HG02840 (cell line): ENCODE measurements at regions not wholly inside any gene's neighbourhood (a gene's known extent, or its start where the extent isn't known, plus 50 kb on each side); places are given as distances from the start of the nearest gene placed in this dataset.

ENCODE experiments used
- ATAC-seq: cut with Tn5 transposase; IDR thresholded peaks from one replicate; pipeline ENCODE4 v1.9.1; 2021; ENCODE audit warnings: mild to moderate bottlenecking, moderate library complexity, moderate number of reproducible peaks; ENCODE audit not compliant: unreplicated experiment, low FRiP score

DNA sequence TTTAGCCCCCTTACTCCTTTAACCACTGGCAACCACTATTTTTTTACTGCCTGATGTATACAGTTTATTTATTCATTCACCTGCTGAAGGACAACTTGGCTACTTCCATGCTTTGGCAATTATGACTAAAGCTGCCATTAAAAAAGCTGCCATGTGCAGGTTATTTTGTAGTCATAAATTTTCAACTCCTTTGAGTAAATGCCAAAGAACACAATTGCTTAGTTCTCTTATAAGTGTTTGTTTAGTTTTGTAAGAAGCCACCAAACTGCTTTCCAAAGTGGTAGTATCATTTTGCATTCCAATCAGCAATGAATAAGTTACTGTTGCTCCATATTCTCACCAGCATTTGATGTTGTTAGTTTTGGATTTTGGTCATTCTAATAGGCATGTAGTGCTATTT, 1831.8 kb downstream of the PCDH7 start:
- no peak for ATAC-seq

DNA sequence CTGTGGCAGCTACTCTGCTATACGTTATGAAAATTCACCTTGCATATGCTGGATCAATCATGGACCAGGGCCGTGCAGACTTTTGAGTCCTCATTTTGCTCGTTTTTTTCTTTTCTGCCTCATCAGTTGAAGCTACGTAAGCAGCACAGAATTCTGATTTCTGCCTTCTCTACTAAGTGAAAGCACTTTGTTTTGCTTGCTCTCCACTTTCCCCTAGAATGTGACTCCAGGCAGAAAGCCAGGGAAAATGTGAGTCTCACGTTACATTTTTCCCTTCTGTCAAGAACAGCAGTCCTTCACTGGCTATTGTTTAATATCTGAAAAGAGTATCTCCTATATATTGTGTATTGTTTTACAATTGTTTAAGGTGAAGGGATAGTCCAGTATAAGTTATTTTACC, 1840.1 kb downstream of the PCDH7 start:
- no peak for ATAC-seq

DNA sequence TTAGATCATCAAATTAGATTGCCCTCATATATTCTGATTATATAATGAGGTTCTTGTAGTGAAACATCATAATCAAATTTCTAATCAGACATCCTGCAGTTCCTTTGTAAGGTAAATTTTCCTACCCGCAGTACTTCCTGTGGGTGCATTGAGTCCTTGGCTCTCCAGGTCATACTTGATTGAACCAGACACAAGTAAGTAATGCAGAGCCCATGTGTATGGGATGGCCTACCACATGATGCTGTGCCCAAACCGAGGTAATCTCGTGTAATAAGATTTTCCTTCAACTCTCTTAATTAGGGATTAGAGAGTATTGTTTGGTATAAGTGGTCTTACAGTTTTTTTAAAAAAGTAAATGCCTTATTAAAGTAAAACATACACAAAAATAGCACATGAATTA, 1841.8 kb downstream of the PCDH7 start:
- no peak for ATAC-seq

DNA sequence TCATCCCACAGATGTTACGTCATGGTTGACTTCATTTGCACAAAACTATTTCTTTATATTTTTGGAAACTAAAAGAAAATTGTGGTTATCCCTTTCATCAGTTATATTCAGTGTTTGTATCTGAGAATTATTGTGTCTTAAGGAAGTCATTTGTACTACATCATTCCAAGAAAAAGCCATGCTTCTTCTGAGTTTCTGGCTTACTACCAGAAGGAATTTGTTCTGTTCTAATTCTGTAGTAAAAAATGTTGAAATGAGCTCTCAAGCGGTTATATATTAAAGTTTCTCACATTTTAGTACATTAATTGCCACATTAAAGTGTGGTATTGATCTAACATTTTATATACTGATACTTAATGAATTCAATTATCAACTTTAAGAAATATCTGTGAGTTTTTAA, 1844.5 kb downstream of the PCDH7 start:
- no peak for ATAC-seq

DNA sequence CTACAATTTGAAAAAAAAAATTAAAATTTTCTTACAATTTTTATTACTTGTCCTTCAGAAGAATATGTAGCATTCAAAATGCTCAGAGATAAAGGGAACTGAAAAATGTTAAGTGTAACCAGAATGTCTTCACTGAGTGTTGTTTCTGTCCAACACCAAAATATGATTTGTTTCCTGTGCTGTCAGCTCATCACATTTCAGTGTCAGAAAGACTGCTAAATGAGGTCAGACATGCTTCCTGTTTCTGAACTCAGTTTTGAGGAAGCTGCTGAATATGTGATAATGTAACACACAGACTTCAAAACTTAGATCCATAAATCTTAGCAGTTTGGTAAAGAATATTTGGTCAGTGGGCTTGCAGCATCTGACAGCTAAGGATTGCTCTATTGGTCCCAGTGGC, 1849.7 kb downstream of the PCDH7 start:
- ATAC-seq, result no peak

DNA sequence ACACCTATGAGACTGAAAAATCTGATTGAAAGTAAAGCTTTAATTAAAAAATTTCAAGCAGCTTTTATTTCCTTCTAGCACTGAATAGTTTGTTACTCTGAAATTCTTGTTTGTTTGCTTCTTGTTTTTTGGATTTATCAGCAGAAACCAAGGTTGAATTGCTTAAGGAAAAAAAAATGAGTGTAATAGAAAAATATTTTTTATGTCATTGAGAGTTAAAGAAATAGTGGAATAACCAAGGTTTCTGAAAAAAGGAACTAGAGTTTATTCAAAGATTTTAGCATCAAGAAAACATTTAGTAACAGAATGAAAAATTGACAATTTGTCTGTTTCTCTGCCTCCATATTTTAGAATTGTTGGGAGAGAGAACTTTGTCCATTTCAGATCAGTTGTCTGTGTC, 1852.2 kb downstream of the PCDH7 start:
- ATAC-seq, result no peak

DNA sequence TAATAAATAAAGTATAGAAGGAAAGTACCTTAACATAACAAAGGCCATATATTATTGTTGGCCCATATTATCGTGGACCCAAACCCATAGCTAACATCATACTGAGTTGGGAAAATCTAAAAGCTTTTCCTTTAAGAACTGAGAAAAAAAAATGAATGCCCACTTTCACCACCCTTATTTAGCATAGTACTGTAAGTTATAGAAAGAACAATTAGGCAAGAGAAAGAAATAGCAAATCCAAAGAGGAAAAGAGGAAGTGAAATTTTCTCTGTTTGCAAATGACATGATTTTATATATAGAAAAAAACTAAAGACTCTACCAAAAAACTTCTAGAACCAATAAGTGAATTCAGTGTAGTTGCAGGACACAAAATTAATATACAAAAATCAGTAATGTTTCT, 1854.6 kb downstream of the PCDH7 start:
- no peak for ATAC-seq

DNA sequence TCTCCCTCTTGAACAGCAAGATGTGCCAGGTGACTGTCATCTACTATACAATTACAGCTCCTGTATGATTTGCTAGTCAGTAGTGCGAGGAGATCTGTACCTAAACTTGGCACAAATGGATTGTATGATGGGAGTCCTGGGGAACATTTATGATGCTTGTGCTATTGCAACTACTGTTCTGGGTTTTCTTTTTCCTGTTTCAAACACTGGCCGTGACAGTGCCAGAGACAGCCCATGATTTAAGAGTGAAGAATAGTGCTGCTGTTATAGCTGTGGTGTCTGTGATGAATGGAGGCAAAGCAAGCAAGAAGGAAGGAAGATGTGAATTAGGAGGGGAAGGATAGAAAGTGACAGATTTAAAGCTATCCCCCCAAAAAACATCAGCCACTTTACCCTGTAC, 1868.9 kb downstream of the PCDH7 start:
- ATAC-seq, result no peak

DNA sequence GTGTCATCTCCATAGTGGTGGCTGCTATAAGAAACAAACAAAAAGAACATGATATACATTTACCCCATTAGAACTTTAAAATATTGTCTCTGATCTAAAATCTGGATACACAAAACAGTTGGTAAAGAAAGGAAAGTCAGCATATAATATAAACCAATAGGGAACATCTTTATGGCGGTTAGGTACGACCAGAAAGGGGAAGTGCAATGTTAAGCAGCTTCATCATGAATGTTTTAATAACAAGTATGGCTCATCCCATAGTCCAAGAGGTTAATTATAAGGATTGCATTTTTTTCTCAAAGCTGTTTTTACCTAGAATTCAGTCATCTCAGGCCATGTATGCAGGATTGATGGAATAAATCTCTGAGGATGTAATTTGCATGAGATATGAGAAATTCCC, 1869.7 kb downstream of the PCDH7 start:
- ATAC-seq, result no peak

DNA sequence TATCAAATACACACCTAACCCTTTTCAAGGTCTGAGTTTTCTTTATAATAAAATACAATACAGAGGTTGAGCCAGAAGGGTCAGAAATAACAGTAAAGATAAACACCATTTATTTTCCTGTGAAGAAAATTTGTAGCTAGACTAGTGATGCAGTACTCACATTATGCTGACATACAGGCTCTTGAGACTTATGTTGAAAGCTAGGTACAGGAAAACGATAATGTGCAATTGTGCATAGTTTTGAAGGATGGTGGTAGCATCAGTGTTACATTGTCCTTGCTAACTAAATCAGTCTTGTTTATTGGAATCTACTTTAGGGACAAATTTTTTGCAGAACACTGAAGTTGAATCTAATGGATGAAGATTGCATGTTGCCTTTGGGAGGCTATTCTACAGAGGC, 1877.2 kb downstream of the PCDH7 start:
- no peak for ATAC-seq

DNA sequence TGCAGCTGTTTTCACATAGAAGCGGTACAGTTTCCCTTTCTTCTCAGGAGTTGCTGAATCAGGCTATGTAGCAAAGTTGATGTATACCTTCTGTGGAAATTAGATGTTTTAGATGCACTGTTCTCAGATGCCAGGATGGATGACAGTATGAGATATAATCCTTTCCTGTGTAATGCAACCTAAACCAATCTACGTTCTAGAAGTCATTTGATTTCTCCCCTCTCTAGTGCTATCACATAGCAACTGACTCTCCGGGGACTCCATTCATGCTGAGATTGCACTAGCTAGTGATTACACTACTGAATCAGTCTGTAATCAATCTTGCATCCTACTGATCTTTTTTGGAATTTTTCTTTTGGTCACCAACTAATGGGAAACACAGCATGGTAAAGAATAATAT, 1881.7 kb downstream of the PCDH7 start:
- no peak for ATAC-seq

DNA sequence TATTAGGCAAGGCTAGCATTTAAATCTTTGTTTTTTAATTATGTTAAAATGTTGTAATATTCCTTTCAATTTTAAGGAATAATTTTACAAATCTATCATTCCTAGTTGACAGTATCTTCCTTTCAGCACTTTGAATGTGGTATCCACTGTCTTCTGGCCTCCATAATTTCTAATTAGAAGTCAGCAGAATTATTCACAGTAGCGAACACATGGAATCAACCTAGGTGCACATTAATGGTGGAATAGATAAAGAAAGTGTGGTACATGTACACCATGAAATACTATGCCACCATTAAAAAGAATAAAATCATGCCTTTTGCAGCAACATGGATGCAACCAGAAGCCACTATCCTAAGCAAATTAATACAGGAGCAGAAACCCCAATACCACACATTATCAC, 1887.8 kb downstream of the PCDH7 start:
- no peak for ATAC-seq

DNA sequence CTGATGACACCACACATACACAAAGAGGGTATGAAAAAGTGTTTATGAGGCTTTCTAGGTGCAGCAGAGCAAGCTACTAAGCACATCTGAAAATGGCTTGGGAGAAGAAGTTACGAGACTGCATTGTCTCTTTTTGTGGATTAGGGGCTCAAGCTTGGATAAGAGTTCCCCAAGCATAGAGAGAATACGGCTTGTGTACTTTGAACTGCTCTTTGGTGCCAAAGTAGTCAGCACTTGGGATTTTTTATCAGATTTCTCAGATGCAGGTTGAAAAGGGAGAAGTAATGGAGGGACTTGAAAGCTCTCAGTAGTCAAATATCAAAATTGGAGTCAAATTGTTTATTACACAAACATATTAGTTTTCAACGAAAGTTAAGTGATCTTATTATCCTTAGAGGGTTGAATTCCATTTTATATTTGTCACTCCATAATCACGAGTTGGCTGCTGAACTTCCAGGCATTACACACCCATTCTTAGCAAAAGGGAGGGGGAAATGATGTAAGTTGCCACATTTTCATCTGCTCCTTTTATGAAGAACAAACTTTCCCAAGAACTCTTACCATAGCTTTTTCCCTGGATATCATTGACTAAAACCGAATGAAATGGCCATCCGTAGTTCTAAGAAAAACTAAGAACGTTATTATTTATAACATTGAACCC, 1904.9 kb downstream of the PCDH7 start:
- ATAC-seq, result no peak

DNA sequence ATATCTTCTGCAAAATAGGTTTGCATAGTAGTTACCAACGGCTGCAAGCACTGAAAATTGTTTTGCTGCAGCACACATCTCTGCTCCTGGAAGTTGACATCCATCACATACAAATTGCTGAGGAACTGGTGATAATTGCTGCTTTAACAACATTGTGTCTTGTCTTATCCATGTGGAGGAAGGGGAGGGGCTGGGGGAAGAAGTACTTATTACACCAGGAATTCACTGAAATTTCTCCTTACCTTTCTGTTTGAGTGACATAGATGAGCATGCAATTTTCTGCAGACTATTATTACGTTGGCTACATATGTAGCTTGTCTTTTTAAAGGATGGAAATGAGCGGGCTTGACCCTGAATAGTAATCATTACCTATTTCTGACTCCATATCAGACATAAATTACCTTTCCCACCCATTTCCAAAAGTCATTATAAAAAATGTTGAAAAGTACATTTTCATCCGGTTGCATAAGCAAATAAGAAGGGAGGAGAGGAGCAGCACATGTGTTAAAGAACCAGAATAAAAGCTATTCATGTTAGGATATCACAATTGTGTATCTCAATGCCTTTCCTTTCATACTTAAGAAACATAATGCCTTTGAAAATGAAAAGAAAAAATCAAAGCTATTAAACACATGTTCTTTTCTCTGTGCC, 1905.6 kb downstream of the PCDH7 start:
- no peak for ATAC-seq

DNA sequence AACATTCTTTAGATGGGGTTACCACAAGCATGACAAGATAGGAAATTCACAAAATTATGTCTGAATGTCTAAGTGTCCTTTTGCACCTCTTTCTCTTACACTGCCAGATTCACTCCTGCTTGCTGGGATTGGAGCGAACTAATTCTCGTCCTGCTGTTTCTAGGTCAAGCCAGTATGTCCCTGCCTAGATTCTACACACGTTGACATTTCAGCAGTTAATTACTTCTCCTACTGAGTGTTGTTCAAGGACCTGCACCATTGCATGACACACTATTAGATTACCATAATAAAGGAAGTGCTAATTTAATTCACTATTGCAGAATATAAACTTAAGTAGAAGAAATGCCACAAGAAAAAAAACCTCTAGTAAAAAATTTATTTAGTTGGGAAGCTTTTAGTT, 1911.7 kb downstream of the PCDH7 start:
- no peak for ATAC-seq

DNA sequence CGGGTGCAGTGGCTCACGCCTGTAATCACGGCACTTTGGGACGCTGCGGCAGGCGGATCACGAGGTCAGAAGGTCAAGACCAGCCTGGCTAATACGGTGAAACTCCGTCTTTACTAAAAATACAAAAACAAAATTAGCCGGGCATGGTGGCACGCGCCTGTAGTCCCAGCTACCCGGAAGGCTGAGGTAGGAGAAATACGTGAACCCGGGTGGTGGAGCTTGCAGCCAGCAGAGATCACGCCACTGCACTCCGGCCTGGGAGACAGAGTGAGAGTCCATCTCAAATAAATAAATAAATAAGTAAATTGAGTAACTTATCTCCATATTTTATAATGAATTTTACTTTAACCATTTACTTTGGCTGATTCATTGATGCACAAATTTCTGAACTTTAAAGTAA, 1913.3 kb downstream of the PCDH7 start:
- no peak for ATAC-seq

DNA sequence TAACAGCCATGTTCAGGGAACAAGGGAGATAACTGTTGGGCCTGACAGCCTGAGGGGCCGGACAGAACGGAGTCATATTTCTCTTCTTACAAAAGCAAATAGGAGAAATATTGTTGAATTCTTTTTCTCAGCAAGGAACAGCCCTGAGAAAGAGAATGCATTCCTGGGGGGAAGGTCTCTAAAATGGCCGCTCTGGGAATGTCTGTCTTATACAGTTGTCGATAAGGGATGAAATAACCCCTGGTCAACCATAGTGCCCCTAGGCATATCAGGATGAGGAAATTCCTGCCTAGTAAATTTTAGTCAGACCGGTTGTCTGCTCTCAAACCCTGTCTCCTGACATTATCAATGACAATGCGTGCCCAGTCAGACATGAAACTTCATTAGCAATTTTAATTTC, 1925.5 kb downstream of the PCDH7 start:
- ATAC-seq, result no peak

DNA sequence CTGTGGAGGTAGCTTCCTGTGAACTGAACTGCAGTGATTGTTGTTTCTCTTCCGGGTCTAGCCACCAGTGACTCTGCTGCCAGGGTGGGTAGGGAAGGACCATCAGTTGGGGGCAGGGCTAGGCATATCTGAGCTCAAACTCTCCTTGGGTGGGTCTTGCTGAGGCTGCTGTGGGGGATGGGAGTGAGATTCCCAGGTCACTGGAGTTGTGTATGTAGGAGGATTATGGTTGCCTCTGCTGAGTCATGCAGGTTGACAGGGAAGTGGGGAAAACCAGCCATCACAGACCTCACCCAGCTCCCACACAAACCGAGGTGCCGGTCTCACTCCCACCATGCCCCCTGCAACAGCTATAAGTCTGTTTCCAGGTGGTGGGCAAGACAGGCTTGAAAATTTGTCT, 1937.8 kb downstream of the PCDH7 start:
- ATAC-seq, result no peak

DNA sequence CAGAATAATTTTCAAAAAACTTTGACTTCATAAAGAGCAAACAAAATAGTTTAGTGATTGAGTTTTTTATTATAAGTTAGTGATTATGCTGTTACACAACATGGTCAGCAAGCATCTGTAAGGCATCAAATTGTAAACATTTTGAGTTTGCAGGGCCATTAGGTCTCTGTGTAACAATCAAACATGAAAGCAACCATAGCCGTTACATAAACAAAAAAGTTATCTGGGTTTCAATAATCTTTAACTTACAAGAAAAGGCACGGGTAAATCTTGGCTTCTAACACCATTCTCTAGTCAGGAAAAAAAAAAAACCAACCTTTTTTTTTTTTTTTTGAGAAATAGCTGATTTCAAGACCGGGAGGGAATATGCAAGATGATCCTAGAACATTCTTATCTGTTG, 1941.1 kb downstream of the PCDH7 start:
- ATAC-seq, result no peak

DNA sequence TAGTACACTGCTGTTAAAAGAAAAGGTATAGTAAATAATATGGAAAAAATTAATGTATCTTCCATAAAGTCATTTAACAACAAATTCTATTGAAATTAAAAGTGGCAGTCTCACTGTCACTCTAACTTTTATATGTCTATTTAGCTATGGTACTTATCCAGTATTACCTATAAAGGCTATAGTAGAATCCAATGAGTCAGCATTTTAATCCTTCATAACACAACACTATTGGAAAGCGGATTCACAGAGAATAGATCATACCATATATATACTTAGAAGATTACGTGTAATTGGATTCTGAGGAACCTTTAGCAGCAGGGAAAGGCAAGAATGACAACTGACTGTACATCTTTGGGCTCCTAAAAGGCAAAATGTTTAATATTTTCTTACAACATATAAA, 1942.6 kb downstream of the PCDH7 start:
- no peak for ATAC-seq

DNA sequence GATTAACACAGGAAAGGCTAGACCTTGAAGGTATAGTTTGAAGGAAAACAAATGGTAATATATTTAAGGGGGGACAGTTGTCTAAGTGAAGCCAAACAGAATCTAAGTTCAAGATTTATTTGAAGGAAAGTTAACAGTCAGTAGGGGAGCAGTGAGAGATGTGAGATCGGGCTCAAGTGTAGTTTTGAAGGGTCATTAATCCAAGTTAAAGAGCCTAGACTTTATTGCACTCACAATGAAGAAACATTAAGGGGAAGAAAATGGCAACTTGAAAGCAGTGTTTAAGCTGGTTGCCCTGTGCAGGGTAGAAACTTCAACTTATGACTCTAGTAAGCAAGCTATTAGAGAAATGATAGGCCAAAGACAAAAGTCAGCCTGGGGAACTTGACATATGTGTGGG, 1952.2 kb downstream of the PCDH7 start:
- no peak for ATAC-seq

DNA sequence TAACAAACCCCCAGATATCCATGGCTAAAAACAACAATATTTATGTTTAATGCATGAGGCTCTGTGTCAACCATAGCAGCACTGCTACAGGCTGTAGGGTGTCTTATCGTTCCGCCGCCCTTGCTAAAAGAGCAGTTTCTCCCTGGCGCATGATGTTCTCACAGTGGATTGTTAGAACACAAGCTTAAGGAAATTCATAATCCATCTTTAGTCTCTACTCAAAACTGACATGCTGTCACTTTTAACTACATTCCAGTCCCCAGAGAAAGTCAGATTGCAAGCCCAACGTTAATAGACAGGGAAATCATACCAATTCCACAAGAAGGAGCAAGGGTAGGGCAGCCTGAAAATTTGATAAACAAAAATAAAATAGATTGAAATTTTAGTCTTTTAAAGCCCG, 1960.8 kb downstream of the PCDH7 start:
- no peak for ATAC-seq

DNA sequence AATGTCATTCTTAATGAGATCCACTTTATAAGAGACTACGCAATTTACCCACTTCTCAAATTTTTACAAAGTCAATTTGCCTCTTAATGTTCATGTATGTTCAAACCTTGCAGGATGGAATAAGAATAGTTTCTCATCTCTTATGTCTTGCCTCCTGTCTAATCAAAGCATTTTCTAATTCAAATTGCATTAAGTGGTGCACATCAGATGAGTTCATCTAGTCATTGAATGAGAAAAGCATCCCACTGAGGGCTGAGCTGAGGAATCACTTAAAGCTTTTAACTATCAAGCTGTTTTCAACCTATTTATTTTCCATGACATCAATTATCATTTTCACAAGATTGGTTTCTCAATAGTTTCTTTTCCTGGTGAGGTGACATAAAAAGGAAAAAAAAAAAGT, 1964.0 kb downstream of the PCDH7 start:
- ATAC-seq, result no peak
